ENCODE measurements at regions not wholly inside any gene's neighbourhood (a gene's known extent, or its start where the extent isn't known, plus 50 kb on each side); places are given as distances from the start of the nearest gene placed in this dataset.

DNA sequence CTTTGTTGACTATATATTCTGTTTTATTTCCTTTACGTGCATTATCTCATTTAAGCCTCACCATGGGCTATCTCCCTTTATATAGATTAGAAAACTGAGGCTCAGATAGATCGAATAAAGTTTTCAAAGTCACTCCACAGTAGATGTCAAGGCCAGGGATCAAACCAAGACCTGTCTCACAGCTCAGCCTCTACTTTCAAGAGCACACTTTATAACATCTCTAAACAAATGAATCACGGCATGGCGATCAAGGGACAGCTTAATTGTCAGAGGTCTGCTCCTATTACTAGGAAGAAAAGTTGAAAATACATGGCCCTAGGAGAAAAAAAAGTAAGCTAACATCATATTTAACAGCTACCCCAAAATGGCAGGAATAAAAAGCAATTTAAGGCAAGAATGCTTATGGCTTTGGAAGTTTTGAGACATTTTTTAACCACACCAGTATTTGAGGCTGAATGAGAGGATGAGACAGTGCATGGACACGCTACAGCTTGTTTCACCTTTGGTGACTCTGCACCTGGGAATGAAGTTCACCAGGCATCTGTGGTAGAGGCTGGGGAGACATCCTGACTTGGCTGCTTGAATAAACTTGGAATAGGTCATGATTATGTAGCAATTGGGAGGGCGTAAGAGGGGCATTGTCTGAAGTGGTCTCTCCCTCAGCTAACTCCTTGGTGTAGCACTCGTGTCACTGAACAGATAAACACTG is 486.8 kb upstream of the WWC1 start:
- H3K4me1 ChIP-seq: no peaks in the 10 kb centered on the region
- no peak overlapping the region for H3K4me3 ChIP-seq
- intact Hi-C loops (cut with DNase I; ENCODE audit: low total_unique reads): no loop called here
- DNase-seq: no peak
- no peak for TF ChIP-seq CTCF (IDR thresholded peaks at IDR 0.05)
- H3K9me3 ChIP-seq: no peaks in the 10 kb centered on the region
- no peaks in the 10 kb centered on the region for H3K27me3 ChIP-seq
- H3K36me3 ChIP-seq: no peaks in the 10 kb centered on the region
- no peak overlapping the region for H3K27ac ChIP-seq

DNA sequence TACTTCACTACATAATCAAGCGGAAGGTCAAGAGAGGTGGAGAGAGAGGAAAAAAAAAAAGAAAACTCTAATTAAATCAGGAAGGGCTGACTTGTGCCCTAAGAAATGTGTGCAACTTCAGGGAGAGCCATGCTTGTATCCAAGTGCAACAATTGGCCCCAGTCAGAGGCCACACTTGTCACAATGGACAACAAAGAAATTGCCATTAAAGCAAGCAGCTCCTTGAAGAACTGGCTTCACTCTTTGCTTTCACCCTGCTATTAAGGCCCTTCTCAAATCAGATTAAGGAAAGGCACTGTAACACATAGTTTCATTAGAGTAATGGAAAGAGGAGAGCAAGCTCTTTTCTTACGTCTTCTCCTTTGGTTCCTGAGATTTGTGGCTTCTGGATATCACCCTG is 480.9 kb upstream of the WWC1 start:
- Histone ChIP-seq H3K27ac (no peak overlapping the region), H3K27me3 (no peaks in the 10 kb centered on the region), H3K36me3 (no peaks in the 10 kb centered on the region), H3K9me3 (no peaks in the 10 kb centered on the region), H3K4me3 (no peak overlapping the region), H3K4me1 (no peaks in the 10 kb centered on the region)
- DNase-seq: no peak
- no peak for TF ChIP-seq CTCF (IDR thresholded peaks at IDR 0.05)
- intact Hi-C loops (cut with DNase I; ENCODE audit: low total_unique reads): no loop called here

DNA sequence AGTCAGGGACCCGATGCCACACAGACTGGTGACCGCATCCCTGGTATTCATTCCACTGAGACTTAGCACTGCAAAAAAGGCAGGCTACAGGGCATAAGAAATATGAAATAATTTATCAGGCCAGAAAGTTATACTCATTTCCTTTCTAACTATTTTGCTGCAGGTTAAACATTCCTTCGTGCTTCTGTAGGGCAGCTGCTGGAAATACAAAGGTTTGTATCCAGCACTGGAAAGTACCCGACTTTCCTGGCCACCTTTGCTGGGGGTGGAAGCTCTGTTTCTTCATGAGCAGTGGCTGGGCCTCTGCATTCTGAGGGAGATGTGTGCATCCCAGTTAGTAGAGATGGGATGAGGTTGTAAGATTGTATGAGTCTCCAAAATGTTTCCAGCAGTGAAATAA is 478.6 kb upstream of the WWC1 start:
- H3K9me3 ChIP-seq: no peaks in the 10 kb centered on the region
- no peak for DNase-seq
- no peaks in the 10 kb centered on the region for H3K27me3 ChIP-seq
- H3K4me1 ChIP-seq: no peaks in the 10 kb centered on the region
- no peak for TF ChIP-seq CTCF (IDR thresholded peaks at IDR 0.05)
- H3K4me3 ChIP-seq: no peak overlapping the region
- H3K27ac ChIP-seq: no peak overlapping the region
- no peaks in the 10 kb centered on the region for H3K36me3 ChIP-seq
- intact Hi-C loops (cut with DNase I; ENCODE audit: low total_unique reads): no loop called here

DNA sequence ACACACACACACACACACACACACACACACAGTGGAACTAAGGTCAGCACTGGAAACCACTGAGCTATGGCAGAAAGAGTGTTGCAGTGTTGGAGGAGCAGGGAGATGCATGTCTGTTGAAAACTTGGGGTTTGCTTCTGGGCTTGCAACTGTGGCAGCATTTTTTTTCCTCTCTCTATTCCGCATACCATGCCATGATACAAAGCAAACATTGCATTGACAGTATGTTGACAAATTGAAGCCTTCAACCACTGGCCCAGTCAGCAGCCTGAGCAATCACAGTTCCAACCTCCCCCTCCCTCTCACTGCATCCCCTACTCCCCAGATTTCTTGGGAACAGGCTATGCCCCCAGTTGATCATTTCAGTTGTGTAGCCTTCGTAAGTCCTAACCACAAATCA is 478.1 kb upstream of the WWC1 start:
- Histone ChIP-seq H3K4me1 (no peaks in the 10 kb centered on the region), H3K4me3 (no peak overlapping the region), H3K27ac (no peak overlapping the region), H3K27me3 (no peaks in the 10 kb centered on the region), H3K36me3 (no peaks in the 10 kb centered on the region), H3K9me3 (no peaks in the 10 kb centered on the region)
- TF ChIP-seq CTCF (IDR thresholded peaks at IDR 0.05): no peak
- no peak for DNase-seq
- intact Hi-C loops (cut with DNase I; ENCODE audit: low total_unique reads): no loop called here

- Histone ChIP-seq H3K9me3 (no peaks in the 10 kb centered on the region), H3K36me3 (no peaks in the 10 kb centered on the region), H3K4me3 (no peak overlapping the region), H3K4me1 (no peaks in the 10 kb centered on the region), H3K27me3 (no peaks in the 10 kb centered on the region), H3K27ac (no peak overlapping the region)
- no peak for TF ChIP-seq CTCF (IDR thresholded peaks at IDR 0.05)
- intact Hi-C loops (cut with DNase I; ENCODE audit: low total_unique reads): no loop called here
- DNase-seq: no peak
These were observed 477.4 kb upstream of the WWC1 start for GRCh38 chr5:167814040-167814439.

- no peak overlapping the region for H3K27ac ChIP-seq
- DNase-seq: no peak
- H3K4me3 ChIP-seq: no peak overlapping the region
- no peaks in the 10 kb centered on the region for H3K27me3 ChIP-seq
- H3K9me3 ChIP-seq: no peaks in the 10 kb centered on the region
- H3K4me1 ChIP-seq: no peaks in the 10 kb centered on the region
- no peak for TF ChIP-seq CTCF (IDR thresholded peaks at IDR 0.05)
- H3K36me3 ChIP-seq: no peaks in the 10 kb centered on the region
- intact Hi-C loops (cut with DNase I; ENCODE audit: low total_unique reads): no loop called here
These were observed 476.6 kb upstream of the WWC1 start for GRCh38 chr5:167814828-167815227.

All from tibial artery (tissue), 4 donors.